GM19240 (cell line): ENCODE measurements at regions not wholly inside any gene's neighbourhood (a gene's known extent, or its start where the extent isn't known, plus 50 kb on each side); places are given as distances from the start of the nearest gene placed in this dataset.

Experiments used
- DNase-seq: peaks from one replicate; pipeline ENCODE4 v3.0.0; 2011; ENCODE audit warnings: low spot score; ENCODE audit not compliant: insufficient read length

GRCh38 chr1:222301652-222302051 is 246.3 kb downstream of the HHIPL2 start:
- DNase-seq: no peak

DNA sequence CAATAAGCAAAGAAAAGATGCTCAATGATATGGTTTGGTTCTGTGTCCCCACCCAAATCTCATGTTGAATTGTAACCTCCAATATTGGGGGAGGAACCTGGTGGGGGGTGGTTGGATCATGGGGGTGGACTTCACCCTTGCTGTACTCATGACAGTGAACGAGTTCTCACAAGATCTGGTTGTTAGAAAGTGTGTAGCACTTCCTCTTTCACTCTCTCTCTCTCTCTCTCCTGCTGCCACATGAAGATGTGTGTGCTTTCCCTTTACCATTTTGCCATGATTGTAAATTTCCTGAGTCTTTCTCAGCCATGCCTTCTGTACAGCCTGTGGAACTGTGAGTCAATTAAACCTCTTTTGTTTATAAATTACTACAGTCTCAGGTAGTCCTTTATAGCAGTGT is 248.4 kb downstream of the HHIPL2 start:
- DNase-seq: no peak

DNA sequence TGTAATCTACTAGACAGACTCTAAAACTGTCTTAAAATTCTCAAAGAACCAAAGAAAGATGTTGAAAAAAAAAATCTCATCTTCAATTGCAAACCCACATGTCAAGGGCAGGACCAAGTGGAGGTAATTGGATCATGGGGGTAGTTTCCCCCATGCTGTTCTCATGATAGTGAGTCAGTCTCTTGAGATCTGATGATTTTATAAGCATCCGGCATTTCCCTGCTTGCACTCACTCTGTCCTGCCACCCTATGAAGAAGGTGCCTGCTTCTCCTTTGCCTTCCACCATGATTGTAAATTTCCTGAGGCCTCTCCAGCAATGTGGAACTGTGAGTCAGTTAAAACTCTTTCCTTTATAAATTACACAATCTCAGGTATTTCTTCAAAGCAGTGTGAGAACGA is 257.0 kb downstream of the HHIPL2 start:
- DNase-seq: no peak

- DNase-seq: no peak
Observed at GRCh38 chr1:222288053-222288452, 259.9 kb downstream of the HHIPL2 start.

DNA sequence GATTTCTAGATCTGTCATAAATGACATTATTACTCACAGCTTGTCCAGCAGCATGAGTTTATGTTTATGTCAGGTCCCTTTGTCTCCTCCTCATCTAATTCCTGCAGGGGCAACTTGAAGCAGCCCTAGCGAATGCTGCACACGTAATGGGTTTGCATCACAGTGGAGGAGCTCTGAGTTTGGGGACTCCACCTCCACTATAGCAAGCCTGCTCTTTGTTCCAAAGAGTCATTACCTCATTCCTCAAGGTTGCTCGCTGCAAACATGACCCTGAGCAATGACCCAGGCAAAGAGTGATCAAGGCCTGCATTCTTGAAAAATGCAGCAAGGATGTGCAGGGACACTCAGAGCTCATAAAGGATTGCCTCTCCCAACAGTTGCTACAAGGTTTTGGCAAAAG is 261.9 kb downstream of the HHIPL2 start:
- no peak for DNase-seq

DNA sequence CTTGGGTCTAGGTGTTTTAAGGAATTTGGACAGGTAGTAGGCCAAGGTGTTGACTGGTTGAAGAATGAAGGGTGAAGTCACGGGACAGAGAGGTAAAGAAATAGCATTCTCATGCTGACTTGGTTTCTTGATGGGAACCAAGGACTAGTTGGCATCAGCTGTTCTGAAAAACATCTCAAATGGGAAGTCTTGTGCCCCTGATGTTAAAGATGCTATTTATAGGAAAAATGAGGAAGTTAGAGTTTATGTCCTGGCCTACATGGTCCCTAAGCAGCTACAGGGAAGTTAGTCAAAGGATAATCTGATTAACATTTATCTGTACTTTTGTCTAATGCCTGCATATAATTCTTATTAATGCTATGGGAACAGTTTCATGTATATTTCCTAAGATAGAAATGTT is 262.4 kb downstream of the HHIPL2 start:
- DNase-seq: no peak

- no peak for DNase-seq
Observed at GRCh38 chr1:222284466-222284865, 263.4 kb downstream of the HHIPL2 start.

DNA sequence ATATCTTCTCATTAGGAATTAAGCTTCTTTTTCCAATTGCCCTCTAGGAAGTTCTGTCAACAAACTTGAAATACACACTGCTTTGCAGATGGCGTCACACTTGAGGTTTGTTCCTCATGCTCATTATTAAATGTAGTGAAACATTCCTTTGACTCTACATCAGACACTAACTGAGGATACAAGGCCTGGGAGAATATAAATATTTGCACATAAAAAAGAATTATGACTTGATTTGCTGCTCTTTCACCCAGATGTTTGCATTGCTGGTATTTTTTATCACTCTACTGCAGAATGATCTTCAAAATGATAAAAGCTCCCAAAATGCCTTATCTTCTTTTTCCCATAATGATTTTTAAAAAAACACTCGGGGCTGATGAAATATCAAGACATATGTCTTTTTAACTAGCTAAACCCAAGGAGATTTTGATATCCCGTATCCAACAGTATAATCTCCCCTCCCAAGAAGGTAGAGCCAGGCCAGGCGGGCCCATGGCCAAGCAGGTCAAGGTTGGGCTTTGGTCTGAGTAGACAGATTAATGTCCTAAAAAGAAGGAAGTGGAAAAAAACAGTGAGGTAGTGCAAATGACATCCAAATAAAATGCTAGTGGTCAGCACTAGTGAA is 264.6 kb downstream of the HHIPL2 start:
- DNase-seq: no peak

DNA sequence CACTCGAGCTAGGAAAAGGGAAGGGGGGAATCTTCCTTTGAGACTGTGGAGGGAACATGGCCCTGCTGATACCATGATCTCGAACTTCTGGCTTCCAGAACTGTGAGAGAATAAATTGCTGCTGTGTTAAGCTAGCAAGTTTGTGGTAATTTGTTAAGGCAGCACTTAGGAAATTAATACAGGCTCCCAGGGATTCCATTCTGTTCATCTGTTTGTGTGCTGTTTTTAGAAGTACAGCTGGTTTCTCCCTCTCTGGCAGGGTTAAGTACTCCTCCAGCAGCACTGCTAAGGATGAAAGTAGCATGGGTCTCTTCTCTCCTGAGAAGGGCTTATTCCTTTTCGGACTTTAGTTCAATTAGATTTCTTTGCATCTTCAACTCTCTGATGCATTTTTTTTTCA is 268.3 kb downstream of the HHIPL2 start:
- DNase-seq: no peak

DNA sequence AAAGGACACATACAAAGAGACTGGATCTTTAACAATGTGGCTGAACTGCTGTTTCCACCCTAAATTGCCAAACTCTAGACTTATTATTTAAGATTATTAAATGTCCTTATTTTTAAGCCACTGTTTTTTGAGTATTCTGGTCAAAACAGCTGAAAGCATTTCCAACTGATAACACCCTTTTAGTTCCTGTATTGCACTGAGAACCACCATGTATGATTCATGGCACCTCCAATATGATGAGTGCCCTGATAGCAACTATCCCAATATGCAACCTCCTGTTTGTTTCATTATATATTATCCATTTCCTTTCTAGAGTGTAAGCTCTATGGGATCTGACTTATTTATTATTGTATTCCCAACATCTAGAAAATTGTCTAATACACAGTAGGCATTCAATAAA is 269.4 kb downstream of the HHIPL2 start:
- no peak for DNase-seq

GRCh38 chr1:222275729-222276465 is 272.0 kb downstream of the HHIPL2 start:
- DNase-seq: no peak

- no peak for DNase-seq
Observed at GRCh38 chr1:222275001-222275728, 272.7 kb downstream of the HHIPL2 start.

DNA sequence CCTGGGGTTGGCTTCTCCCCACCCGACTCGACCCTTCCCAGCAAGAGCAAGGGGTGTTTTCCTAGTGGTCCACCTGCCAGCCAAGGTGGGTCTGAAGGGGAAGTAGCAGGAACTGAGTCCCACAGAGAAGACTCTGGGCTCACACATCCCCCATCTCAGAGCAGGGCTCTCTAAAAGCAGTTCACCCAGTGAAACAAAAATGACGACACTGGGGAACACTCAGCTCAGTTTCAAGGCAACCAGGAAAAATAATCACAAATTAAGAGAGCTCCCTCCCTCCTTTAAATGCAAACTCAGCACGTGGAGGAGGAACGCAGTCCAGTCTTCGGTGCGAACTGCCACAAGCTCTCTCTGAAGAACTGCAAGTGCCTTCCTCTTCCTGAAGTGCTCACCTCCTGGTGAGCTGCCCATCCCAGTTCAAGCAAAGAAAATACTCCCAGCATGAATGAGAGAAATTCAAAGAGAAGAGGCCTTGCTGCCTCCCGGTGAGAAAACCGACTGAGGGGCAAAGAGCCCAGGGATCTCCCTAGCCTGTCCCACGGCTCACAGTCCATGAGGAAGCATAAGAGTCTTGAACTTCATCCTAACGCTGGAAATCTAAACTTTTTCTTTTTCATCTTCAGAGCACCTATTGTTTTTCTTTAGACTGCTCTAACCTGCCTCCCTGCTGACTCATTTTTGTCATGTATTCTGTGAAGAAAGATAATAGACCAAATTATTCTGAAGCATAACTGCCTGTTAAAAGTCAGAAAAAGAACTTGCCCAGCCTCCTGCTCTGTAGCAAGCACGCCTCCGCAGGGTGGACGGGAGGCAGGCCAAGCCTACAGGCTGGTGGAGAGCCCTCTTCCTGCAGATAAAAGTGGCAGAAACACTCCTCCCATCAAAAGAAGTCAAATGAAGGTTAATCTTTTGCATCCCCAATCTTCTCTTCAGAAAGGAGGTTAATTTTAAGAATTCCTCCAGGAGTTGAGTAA is 281.4 kb downstream of the HHIPL2 start:
- no peak for DNase-seq

DNA sequence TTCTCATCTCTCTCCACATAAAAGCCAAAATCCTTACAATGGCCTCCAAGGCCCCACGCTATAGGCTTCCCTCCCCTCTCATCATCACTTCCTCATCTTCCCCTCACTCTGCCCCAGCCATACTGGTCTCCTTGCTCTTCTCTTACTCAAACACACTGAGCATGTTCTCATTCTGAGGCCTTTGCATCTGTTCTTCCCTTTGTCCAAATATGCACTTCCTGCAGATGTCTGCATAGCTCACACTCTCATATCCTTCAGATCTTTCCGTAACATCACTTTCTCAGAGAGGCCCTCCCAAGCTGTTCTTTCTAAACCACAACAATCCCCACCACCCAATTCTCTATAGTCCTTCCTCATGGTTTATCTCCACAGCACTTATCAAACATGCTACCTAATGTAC is 284.1 kb downstream of the HHIPL2 start:
- DNase-seq: no peak

DNA sequence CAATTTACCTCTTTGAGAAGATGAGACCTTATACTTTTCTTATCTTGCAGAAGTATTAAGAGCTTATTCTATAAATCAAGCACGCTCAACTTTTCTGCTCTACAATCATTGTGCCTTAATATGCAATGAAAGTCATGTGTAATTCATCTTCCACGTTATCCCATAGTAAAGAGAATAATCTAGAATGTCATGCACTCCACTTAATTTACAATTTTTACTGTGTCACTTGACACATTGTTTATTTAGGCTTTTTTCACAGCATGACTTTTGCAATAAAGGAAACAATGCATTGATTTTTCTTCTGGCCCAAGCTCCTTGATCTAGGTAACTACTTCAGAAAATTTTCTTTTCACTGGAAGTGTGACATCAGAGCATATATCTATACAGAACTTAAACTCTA is 290.9 kb downstream of the HHIPL2 start:
- DNase-seq: no peak

DNA sequence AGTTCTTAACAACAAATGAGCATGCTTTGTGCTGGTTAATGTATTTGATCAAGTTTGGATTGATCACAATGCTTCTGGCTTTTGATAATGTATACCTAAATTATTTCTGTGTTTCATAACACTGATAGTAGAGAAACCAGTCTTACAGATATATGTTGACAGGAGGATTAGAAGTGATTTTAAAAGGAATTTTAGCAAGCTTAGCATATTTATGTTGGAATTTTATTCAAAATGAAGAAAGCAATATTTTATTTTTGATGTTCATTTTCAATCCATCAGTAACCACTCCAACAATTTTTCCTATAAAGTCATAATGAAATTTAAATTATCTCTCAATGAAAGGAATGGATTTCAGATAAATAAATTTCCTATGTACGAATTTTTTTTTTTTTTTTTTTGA is 291.8 kb downstream of the HHIPL2 start:
- DNase-seq: no peak

DNA sequence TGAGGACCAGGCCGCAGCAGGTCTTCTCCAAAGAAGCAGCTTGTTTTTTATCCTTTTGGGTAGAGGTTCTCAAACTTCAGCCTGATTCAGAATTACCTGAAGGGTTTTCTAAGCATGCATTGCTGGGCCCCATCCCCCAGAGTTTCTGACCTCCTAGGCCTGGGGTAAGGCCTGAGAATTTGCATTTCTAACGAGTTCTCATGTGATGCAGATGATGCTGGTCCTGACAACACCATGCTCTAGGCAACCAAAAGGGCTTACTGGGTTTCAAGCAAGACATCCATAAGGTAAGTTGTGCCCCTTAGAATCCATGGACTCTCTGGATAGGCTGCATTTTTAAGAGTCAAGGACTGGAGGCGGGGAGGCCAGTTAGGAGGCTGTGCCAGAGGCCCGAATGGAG is 295.1 kb downstream of the HHIPL2 start:
- no peak for DNase-seq

- no peak for DNase-seq
Observed at GRCh38 chr1:222251847-222252246, 296.1 kb downstream of the HHIPL2 start.

DNA sequence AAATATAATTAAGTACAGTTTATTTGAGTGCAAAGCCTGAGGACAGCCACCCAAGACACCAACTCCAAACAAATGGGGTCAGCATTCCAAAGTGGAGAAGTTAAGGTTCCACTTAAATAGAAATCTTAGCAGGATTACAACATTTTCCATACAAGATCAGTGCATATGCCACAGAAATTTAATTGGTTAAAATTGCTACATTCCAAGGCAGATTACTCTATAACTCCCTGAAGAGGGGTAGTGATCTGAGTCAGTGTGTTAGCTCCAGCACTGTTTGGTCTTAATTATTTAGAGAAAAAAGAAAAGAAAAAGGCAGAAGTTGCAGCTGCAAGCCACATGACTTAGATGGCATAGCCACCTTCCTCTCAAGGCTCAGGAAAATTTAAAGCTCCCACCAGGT is 297.5 kb downstream of the HHIPL2 start:
- DNase-seq: no peak

GRCh38 chr1:222247811-222248310 is 300.0 kb downstream of the HHIPL2 start:
- no peak for DNase-seq

DNA sequence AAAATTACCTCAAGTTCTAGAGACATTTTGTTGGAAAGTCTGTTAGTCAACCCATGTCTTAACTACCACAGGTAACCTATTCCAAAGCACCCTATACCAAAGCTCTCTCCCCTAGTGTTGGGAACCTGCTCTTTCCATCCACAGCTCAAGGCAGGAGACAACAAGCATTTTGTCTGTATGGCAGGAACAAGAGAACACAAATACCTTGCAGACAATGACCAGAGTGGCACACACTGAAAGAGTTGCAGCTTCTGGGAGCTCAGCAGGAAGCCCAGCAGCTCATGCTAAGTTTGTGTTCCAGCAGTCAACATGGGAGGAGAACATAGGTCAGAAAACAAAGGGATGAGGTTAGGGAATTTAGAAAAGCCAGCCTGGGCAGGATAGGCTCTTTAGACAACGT is 300.8 kb downstream of the HHIPL2 start:
- no peak for DNase-seq
